ENCODE measurements at regions not wholly inside any gene's neighbourhood (a gene's known extent, or its start where the extent isn't known, plus 50 kb on each side); places are given as distances from the start of the nearest gene placed in this dataset.
"Not testable (repeated sequence)": the region's sequence is repeated elsewhere in the genome, so short reads cannot be mapped to it uniquely, and the experiment has no call there.

GRCh38 chr2:239818086-239818485, 207.1 kb downstream of the NDUFA10 start:
- no peak for DNase-seq

GRCh38 chr2:239817468-239818031, 207.6 kb downstream of the NDUFA10 start:
- not testable (repeated sequence) for DNase-seq

- no peak for DNase-seq
Measured at GRCh38 chr2:239816576-239817467, 208.3 kb downstream of the NDUFA10 start.

GRCh38 chr2:239815671-239816070, 209.5 kb downstream of the NDUFA10 start:
- peak; percentile 6 for DNase-seq

- no peak for DNase-seq
Measured at GRCh38 chr2:239814861-239815601, 210.1 kb downstream of the NDUFA10 start.

GRCh38 chr2:239814116-239814860, 210.9 kb downstream of the NDUFA10 start:
- no peak for DNase-seq

GRCh38 chr2:239813261-239814115, 211.7 kb downstream of the NDUFA10 start:
- DNase-seq, result no peak

GRCh38 chr2:239811806-239812560, 213.2 kb downstream of the NDUFA10 start:
- no peak for DNase-seq

GRCh38 chr2:239811111-239811781, 213.9 kb downstream of the NDUFA10 start:
- DNase-seq, result no peak

GRCh38 chr2:239809391-239809790, 215.8 kb downstream of the NDUFA10 start:
- DNase-seq, result no peak

GRCh38 chr2:239807568-239807967, 217.6 kb downstream of the NDUFA10 start:
- DNase-seq, result no peak

- DNase-seq, result no peak
Measured at GRCh38 chr2:239806758-239807434, 218.2 kb downstream of the NDUFA10 start.

- no peak for DNase-seq
Measured at GRCh38 chr2:239806276-239806675, 218.9 kb downstream of the NDUFA10 start.

- DNase-seq, result no peak
Measured at GRCh38 chr2:239805414-239805813, 219.7 kb downstream of the NDUFA10 start.

- no peak for DNase-seq
Measured at GRCh38 chr2:239805043-239805329, 220.2 kb downstream of the NDUFA10 start.

- DNase-seq, result no peak
Measured at GRCh38 chr2:239804161-239805042, 220.7 kb downstream of the NDUFA10 start.

GRCh38 chr2:239803766-239804115, 221.4 kb downstream of the NDUFA10 start:
- no peak for DNase-seq

- DNase-seq, result no peak
Measured at GRCh38 chr2:239803102-239803765, 221.9 kb downstream of the NDUFA10 start.

- DNase-seq, result no peak
Measured at GRCh38 chr2:239802185-239802649, 222.9 kb downstream of the NDUFA10 start.
